HEK293T (cell line): ENCODE measurements at regions not wholly inside any gene's neighbourhood (a gene's known extent, or its start where the extent isn't known, plus 50 kb on each side); places are given as distances from the start of the nearest gene placed in this dataset.

Source experiments
- CTCF ChIA-PET: fragments of 350-600 bp; formaldehyde crosslinking; extraction: SDS; loops from one replicate; lab custom pipeline; 2021; ENCODE audit warnings: antibody characterized with exemption, inconsistent platforms; lab: Yijun Ruan, JAX
- POLR2A ChIA-PET: fragments of 350-600 bp; formaldehyde crosslinking; extraction: SDS; loops from one replicate; lab custom pipeline; 2020; ENCODE audit warnings: antibody characterized with exemption, inconsistent platforms; lab: Yijun Ruan, JAX
- DNase-seq: peaks from one replicate; pipeline ENCODE4 v3.0.0; 2012; ENCODE audit warnings: mixed read lengths; ENCODE audit errors: extremely low spot score
- ARNT ChIP-seq: fragments of 450-650 bp; IDR thresholded peaks from 2 replicates; pipeline ENCODE4 v1.6.1; 2017; ENCODE audit warnings: mild to moderate bottlenecking
- BHLHE40 ChIP-seq: fragments of 450-650 bp; IDR thresholded peaks from 2 replicates; pipeline ENCODE4 v1.6.1; 2016; ENCODE audit warnings: mild to moderate bottlenecking, moderate library complexity, borderline replicate concordance
- CTBP1 ChIP-seq: fragments of 450-650 bp; IDR thresholded peaks from 2 replicates; pipeline ENCODE4 v1.6.1; 2016; ENCODE audit warnings: borderline replicate concordance
- ELF4 ChIP-seq: fragments of 450-650 bp; IDR thresholded peaks from 2 replicates; pipeline ENCODE4 v1.6.1; 2017; ENCODE audit warnings: antibody characterized with exemption
- FOXA1 ChIP-seq: fragments of 450-650 bp; IDR thresholded peaks from 2 replicates; pipeline ENCODE4 v1.6.1; 2016; ENCODE audit warnings: mild to moderate bottlenecking
- FOXK2 ChIP-seq: fragments of 450-650 bp; IDR thresholded peaks from 2 replicates; pipeline ENCODE4 v1.6.1; 2016; ENCODE audit warnings: mild to moderate bottlenecking
- FOXM1 ChIP-seq: fragments of 450-650 bp; IDR thresholded peaks from 2 replicates; pipeline ENCODE4 v1.6.1; 2017; ENCODE audit warnings: mild to moderate bottlenecking, borderline replicate concordance
- HDGF ChIP-seq: fragments of 450-650 bp; IDR thresholded peaks from 2 replicates; pipeline ENCODE4 v1.6.1; 2017; ENCODE audit warnings: antibody characterized with exemption, borderline replicate concordance
- L3MBTL2 ChIP-seq: fragments of 450-650 bp; conservative IDR thresholded peaks from 2 replicates; pipeline ENCODE4 v1.6.1; 2016; ENCODE audit warnings: mild to moderate bottlenecking
- LEF1 ChIP-seq: fragments of 450-650 bp; IDR thresholded peaks from 2 replicates; pipeline ENCODE4 v1.6.1; 2017; ENCODE audit warnings: mild to moderate bottlenecking, borderline replicate concordance
- NFRKB ChIP-seq: fragments of 450-650 bp; IDR thresholded peaks from 2 replicates; pipeline ENCODE4 v1.6.1; 2016; ENCODE audit warnings: mild to moderate bottlenecking, moderate library complexity
- PKNOX1 ChIP-seq: fragments of 450-650 bp; IDR thresholded peaks from 2 replicates; pipeline ENCODE4 v1.6.1; 2016
- SP1 ChIP-seq: fragments of 450-650 bp; IDR thresholded peaks from 2 replicates; pipeline ENCODE4 v1.6.1; 2017
- SUZ12 ChIP-seq: fragments of 450-650 bp; IDR thresholded peaks from 2 replicates; pipeline ENCODE4 v1.6.1; 2016; ENCODE audit warnings: mild to moderate bottlenecking
- TARDBP ChIP-seq: fragments of 450-650 bp; IDR thresholded peaks from 2 replicates; pipeline ENCODE4 v1.6.1; 2016
- ZNF384 ChIP-seq: fragments of 450-650 bp; IDR thresholded peaks from 2 replicates; pipeline ENCODE4 v1.6.1; 2016

GRCh38 chr16:59905606-59906005, 1171.5 kb upstream of the GOT2 start:
- ChIA-PET POLR2A (no interaction called here), CTCF (no interaction called here)
- no peak for DNase-seq
- TF ChIP-seq PKNOX1 = no peak
- TF ChIP-seq ZNF384 = no peak
- TF ChIP-seq L3MBTL2 = no peak
- no peak for TF ChIP-seq CTBP1
- TF ChIP-seq TARDBP = no peak
- no peak for TF ChIP-seq NFRKB
- TF ChIP-seq FOXK2 = no peak
- TF ChIP-seq BHLHE40 = no peak
- TF ChIP-seq SP1 = no peak
- TF ChIP-seq SUZ12 = no peak
- no peak for TF ChIP-seq ELF4
- TF ChIP-seq HDGF = no peak
- TF ChIP-seq LEF1 = no peak

- ChIA-PET POLR2A (no interaction called here), CTCF (no interaction called here)
- TF ChIP-seq ZNF384 = no peak
- no peak for TF ChIP-seq SUZ12
- DNase-seq = no peak
Measured at GRCh38 chr16:59905131-59905530, 1171.0 kb upstream of the GOT2 start.

- ChIA-PET POLR2A (no interaction called here), CTCF (no interaction called here)
- TF ChIP-seq LEF1 (no peak), FOXM1 (no peak), ZNF384 (no peak), CTBP1 (no peak), L3MBTL2 (no peak), SUZ12 (no peak), FOXK2 (no peak), ELF4 (no peak), PKNOX1 (no peak)
- DNase-seq = no peak
Measured at GRCh38 chr16:59899940-59900339, 1165.8 kb upstream of the GOT2 start.

- CTCF ChIA-PET = no interaction called here
- TF ChIP-seq FOXK2 (no peak), L3MBTL2 (no peak), NFRKB (no peak), HDGF (no peak), TARDBP (no peak), LEF1 (no peak), PKNOX1 (no peak), CTBP1 (no peak), FOXM1 (no peak), SP1 (no peak), ARNT (no peak), ELF4 (no peak), ZNF384 (no peak), BHLHE40 (no peak), SUZ12 (no peak), FOXA1 (no peak)
- POLR2A ChIA-PET = no interaction called here
- no peak for DNase-seq
Measured at GRCh38 chr16:59892376-59892775, 1158.3 kb upstream of the GOT2 start.

GRCh38 chr16:59887856-59888255, 1153.7 kb upstream of the GOT2 start:
- POLR2A ChIA-PET = no interaction called here
- CTCF ChIA-PET = no interaction called here
- TF ChIP-seq PKNOX1 = no peak
- no peak for DNase-seq

- POLR2A ChIA-PET = no interaction called here
- CTCF ChIA-PET = interaction anchor here (0.5 kb wide), 1 partner anchor 9 kb away, joined by 4 read pairs; no protein-coding TSS in a partner anchor
- TF ChIP-seq ARNT = no peak
- TF ChIP-seq FOXA1 = no peak
- TF ChIP-seq HDGF = no peak
- TF ChIP-seq ZNF384 = no peak
- DNase-seq = no peak
Measured at GRCh38 chr16:59886021-59886420, 1151.9 kb upstream of the GOT2 start.

- no peak for TF ChIP-seq BHLHE40
- no peak for TF ChIP-seq ZNF384
- no peak for TF ChIP-seq SP1
- TF ChIP-seq HDGF = no peak
- no peak for TF ChIP-seq ELF4
- TF ChIP-seq FOXA1 = no peak
- TF ChIP-seq FOXK2 = no peak
- TF ChIP-seq LEF1 = no peak
- no peak for TF ChIP-seq L3MBTL2
- no peak for TF ChIP-seq CTBP1
- no peak for TF ChIP-seq TARDBP
- TF ChIP-seq PKNOX1 = no peak
- no peak for TF ChIP-seq SUZ12
- no peak for DNase-seq
- ChIA-PET CTCF (no interaction called here), POLR2A (no interaction called here)
Measured at GRCh38 chr16:59881376-59881775, 1147.3 kb upstream of the GOT2 start.
